WERI-Rb-1 (cell line): ENCODE measurements at regions not wholly inside any gene's neighbourhood (a gene's known extent, or its start where the extent isn't known, plus 50 kb on each side); places are given as distances from the start of the nearest gene placed in this dataset.
"Not testable (repeated sequence)": the region's sequence is repeated elsewhere in the genome, so short reads cannot be mapped to it uniquely, and the experiment has no call there.

Experiments used
- DNase-seq: peaks from one replicate; pipeline ENCODE4 v3.0.0-alpha.2; 2020
- H3K27ac ChIP-seq: fragments of 250-450 bp; sonication (Bioruptor Pico); 2 replicates; pipeline ENCODE4 v1.5.1; 2020; ENCODE audit warnings: mild to moderate bottlenecking, moderate library complexity
- H3K27me3 ChIP-seq: fragments of 250-450 bp; sonication (Bioruptor Pico); 2 replicates; pipeline ENCODE4 v1.5.1; 2021; ENCODE audit warnings: mild to moderate bottlenecking, low read depth, moderate library complexity; ENCODE audit not compliant: insufficient read depth, severe bottlenecking
- H3K36me3 ChIP-seq: fragments of 250-450 bp; sonication (Bioruptor Pico); 2 replicates; pipeline ENCODE4 v1.5.1; 2020; ENCODE audit warnings: mild to moderate bottlenecking, moderate library complexity
- H3K4me3 ChIP-seq: 2 replicates; pipeline ENCODE4 v1.5.1; 2011; ENCODE audit warnings: low read depth, mild to moderate bottlenecking, control low read depth, low read length
- H3K9me3 ChIP-seq: fragments of 250-450 bp; sonication (Bioruptor Pico); 2 replicates; pipeline ENCODE4 v1.5.1; 2021; ENCODE audit warnings: mild to moderate bottlenecking, moderate library complexity; ENCODE audit not compliant: severe bottlenecking
- CTCF ChIP-seq: IDR thresholded peaks from 2 replicates; pipeline ENCODE4 v1.5.1; 2011; ENCODE audit warnings: low read depth, mild to moderate bottlenecking, control low read depth, inconsistent platforms, low read length

GRCh38 chr10:10722422-10722821 lies 295.2 kb upstream of the CELF2 start:
- Histone ChIP-seq H3K9me3 (no peaks in the 10 kb centered on the region), H3K4me3 (no peak overlapping the region), H3K27me3 (no peaks in the 10 kb centered on the region), H3K27ac (no peak overlapping the region), H3K36me3 (no peaks in the 10 kb centered on the region)
- TF ChIP-seq CTCF: no peak
- no peak for DNase-seq

DNA sequence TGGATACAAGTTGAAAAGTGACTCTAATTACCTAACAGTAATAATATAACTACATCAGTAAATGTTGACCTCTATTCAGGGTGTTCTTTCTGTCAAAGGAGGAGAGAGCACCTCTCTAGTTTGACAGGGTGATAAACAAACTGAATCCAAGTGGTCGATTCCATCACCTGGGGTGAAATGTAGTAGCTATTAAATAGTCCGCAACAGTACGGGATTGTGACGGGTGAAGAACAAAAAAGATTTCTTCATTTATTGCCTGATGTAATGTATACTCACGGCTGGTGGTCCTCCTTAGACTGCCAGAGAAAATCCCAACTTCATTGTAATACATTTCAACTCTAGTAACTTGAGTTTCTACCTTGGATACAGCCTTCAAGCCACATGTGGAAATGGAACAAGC lies 292.5 kb upstream of the CELF2 start:
- TF ChIP-seq CTCF: no peak
- Histone ChIP-seq H3K27ac (no peak overlapping the region), H3K36me3 (no peaks in the 10 kb centered on the region), H3K9me3 (no peaks in the 10 kb centered on the region), H3K27me3 (no peaks in the 10 kb centered on the region), H3K4me3 (no peak overlapping the region)
- DNase-seq: no peak

- H3K9me3 ChIP-seq: no peaks in the 10 kb centered on the region
- no peak for DNase-seq
- no peak overlapping the region for H3K4me3 ChIP-seq
- TF ChIP-seq CTCF: no peak
- H3K27ac ChIP-seq: no peak overlapping the region
- no peaks in the 10 kb centered on the region for H3K27me3 ChIP-seq
- H3K36me3 ChIP-seq: no peaks in the 10 kb centered on the region
Observed at GRCh38 chr10:10726101-10726500, 291.6 kb upstream of the CELF2 start.

DNA sequence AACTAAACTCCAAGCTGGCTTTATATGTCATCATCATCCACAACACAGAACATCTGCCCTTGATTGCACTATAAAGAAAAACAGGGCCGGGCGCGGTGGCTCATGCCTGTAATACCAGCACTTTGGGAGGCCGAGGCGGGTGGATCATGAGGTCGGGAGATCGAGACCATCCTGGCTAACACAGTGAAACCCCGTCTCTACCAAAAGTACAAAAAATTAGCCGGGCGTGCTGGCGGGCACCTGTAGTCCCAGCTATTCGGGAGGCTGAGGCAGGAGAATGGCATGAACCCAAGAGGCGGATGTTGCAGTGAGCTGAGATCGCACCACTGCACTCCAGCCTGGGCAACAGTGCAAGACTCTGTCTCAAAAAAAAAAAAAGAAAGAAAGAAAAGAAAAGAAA lies 290.3 kb upstream of the CELF2 start:
- H3K9me3 ChIP-seq, H3K27me3 ChIP-seq, H3K36me3 ChIP-seq, H3K27ac ChIP-seq, H3K4me3 ChIP-seq, DNase-seq: not testable (repeated sequence)

- Histone ChIP-seq H3K36me3 (no peaks in the 10 kb centered on the region), H3K27me3 (no peaks in the 10 kb centered on the region), H3K9me3 (no peaks in the 10 kb centered on the region), H3K27ac (no peak overlapping the region), H3K4me3 (no peak overlapping the region)
- no peak for DNase-seq
- TF ChIP-seq CTCF: no peak
Observed at GRCh38 chr10:10727812-10728211, 289.9 kb upstream of the CELF2 start.

DNA sequence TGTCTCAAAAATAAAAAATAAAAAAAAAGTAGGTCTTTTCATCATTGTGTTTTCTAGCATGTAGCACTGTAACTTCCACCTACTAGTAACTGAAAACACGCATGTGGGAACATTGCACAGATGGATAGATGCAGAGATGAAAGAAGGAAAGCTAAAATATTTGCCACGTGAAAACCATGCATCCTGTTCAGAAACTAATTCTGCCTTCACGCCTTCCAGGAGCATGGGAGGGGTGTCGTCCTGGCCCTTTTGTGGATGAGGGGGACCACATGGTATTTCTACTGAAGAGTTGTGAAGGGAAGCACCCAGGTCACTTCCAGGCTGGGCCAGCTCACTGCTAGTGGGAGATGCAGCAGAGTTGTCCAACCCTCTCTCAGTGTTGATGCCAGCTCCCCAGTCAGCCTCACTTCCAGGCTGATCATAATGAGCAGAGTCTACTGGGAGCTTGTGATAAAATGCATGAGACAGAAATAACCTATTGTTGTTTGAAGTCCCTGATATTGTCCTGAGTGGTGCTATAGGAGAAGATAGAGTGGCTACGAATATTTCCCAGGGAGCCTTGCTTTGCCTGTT lies 287.1 kb upstream of the CELF2 start:
- Histone ChIP-seq H3K27ac (no peak overlapping the region), H3K9me3 (no peaks in the 10 kb centered on the region), H3K4me3 (no peak overlapping the region), H3K27me3 (no peaks in the 10 kb centered on the region), H3K36me3 (no peaks in the 10 kb centered on the region)
- no peak for TF ChIP-seq CTCF
- DNase-seq: no peak
